Smooth muscle cell (in vitro differentiated cells): ENCODE measurements at regions not wholly inside any gene's neighbourhood (a gene's known extent, or its start where the extent isn't known, plus 50 kb on each side); places are given as distances from the start of the nearest gene placed in this dataset.

ENCODE experiments used
- DNase-seq: peaks from one replicate; lab custom pipeline; 2025; ENCODE audit not compliant: unreplicated experiment; lab: John Stamatoyannopoulos, UW
- H2AFZ ChIP-seq: fragments of 200-600 bp; sonication (generic); 2 replicates; pipeline ENCODE4 v1.6.0; 2016; ENCODE audit warnings: antibody characterized with exemption, low read depth, mild to moderate bottlenecking
- H3F3A ChIP-seq: fragments of 200-600 bp; sonication (generic); 2 replicates; pipeline ENCODE4 v1.6.0; 2017; ENCODE audit warnings: antibody characterized with exemption, low read depth
- H3K27ac ChIP-seq: fragments of 200-600 bp; sonication (generic); 2 replicates; pipeline ENCODE4 v1.5.1; 2016; ENCODE audit warnings: low read depth, mild to moderate bottlenecking
- H3K27me3 ChIP-seq: fragments of 200-600 bp; sonication (generic); 2 replicates; pipeline ENCODE4 v1.6.1; 2016; ENCODE audit warnings: low read depth, mild to moderate bottlenecking
- H3K36me3 ChIP-seq: fragments of 200-600 bp; sonication (generic); 2 replicates; pipeline ENCODE4 v1.5.1; 2016; ENCODE audit warnings: low read depth
- H3K4me1 ChIP-seq: fragments of 200-600 bp; sonication (generic); 2 replicates; pipeline ENCODE4 v1.5.1; 2016; ENCODE audit warnings: low read depth
- H3K4me2 ChIP-seq: fragments of 200-600 bp; sonication (generic); 2 replicates; pipeline ENCODE4 v1.6.0; 2016; ENCODE audit warnings: mild to moderate bottlenecking
- H3K4me3 ChIP-seq: fragments of 200-600 bp; sonication (generic); 2 replicates; pipeline ENCODE4 v1.5.1; 2016; ENCODE audit warnings: mild to moderate bottlenecking
- H3K79me2 ChIP-seq: fragments of 200-600 bp; sonication (generic); 2 replicates; pipeline ENCODE4 v1.6.0; 2016; ENCODE audit warnings: low read depth, mild to moderate bottlenecking
- H3K9ac ChIP-seq: fragments of 200-600 bp; sonication (generic); 2 replicates; pipeline ENCODE4 v1.6.0; 2016; ENCODE audit warnings: low read depth
- H3K9me3 ChIP-seq: fragments of 200-600 bp; sonication (generic); replicated peaks from 2 replicates; pipeline ENCODE4 v1.5.1; 2016; ENCODE audit warnings: low read depth
- H4K20me1 ChIP-seq: fragments of 200-600 bp; sonication (generic); 2 replicates; pipeline ENCODE4 v1.6.0; 2016; ENCODE audit warnings: low read depth
- CTCF ChIP-seq: fragments of 200-600 bp; sonication (generic); IDR thresholded peaks from 2 replicates; pipeline ENCODE4 v1.5.1; 2017; ENCODE audit warnings: borderline replicate concordance, mild to moderate bottlenecking, antibody characterized with exemption; ENCODE audit not compliant: insufficient read depth, poor library complexity, severe bottlenecking
- WGBS: methylation state at CpG from one replicate; pipeline ENCODE4 v1.1.7; 2016; ENCODE audit warnings: low lambda C conversion rate; 5-methylcytosine and 5-hydroxymethylcytosine counted together

GRCh38 chr3:8001712-8002111 lies 499.9 kb upstream of the LMCD1 start:
- Histone ChIP-seq H4K20me1 (no peaks in the 10 kb centered on the region), H3F3A (no peaks in the 10 kb centered on the region), H3K36me3 (no peaks in the 10 kb centered on the region), H3K9me3 (no peaks in the 10 kb centered on the region), H3K27ac (no peak overlapping the region), H2AFZ (no peak overlapping the region), H3K4me1 (peaks cover 4% of the 10 kb centered on the region), H3K27me3 (no peaks in the 10 kb centered on the region), H3K79me2 (no peaks in the 10 kb centered on the region), H3K9ac (no peak overlapping the region), H3K4me3 (no peak overlapping the region), H3K4me2 (no peak overlapping the region)
- 71% methylated on average over 6 of the region's 6 CpGs for WGBS
- DNase-seq, result no peak
- TF ChIP-seq CTCF, result no peak

- H3K27me3 ChIP-seq, result no peaks in the 10 kb centered on the region
- WGBS, result 94% methylated on average over 3 of the region's 3 CpGs
- no peak overlapping the region for H2AFZ ChIP-seq
- H3K4me3 ChIP-seq, result no peak overlapping the region
- H3K9me3 ChIP-seq, result no peaks in the 10 kb centered on the region
- H3K4me1 ChIP-seq, result no peaks in the 10 kb centered on the region
- H3F3A ChIP-seq, result no peaks in the 10 kb centered on the region
- no peak overlapping the region for H3K27ac ChIP-seq
- no peak overlapping the region for H3K4me2 ChIP-seq
- H3K79me2 ChIP-seq, result no peaks in the 10 kb centered on the region
- H3K36me3 ChIP-seq, result no peaks in the 10 kb centered on the region
- no peak overlapping the region for H3K9ac ChIP-seq
- DNase-seq, result no peak
- no peaks in the 10 kb centered on the region for H4K20me1 ChIP-seq
- no peak for TF ChIP-seq CTCF
Measured at GRCh38 chr3:8011902-8012301, 489.7 kb upstream of the LMCD1 start.

GRCh38 chr3:8020047-8020841 lies 481.4 kb upstream of the LMCD1 start:
- H3K27ac ChIP-seq, result no peak overlapping the region
- H3K4me1 ChIP-seq, result no peaks in the 10 kb centered on the region
- TF ChIP-seq CTCF, result no peak
- H3K9me3 ChIP-seq, result no peaks in the 10 kb centered on the region
- no peak overlapping the region for H2AFZ ChIP-seq
- no peaks in the 10 kb centered on the region for H4K20me1 ChIP-seq
- no peaks in the 10 kb centered on the region for H3K27me3 ChIP-seq
- no peaks in the 10 kb centered on the region for H3K36me3 ChIP-seq
- no peak overlapping the region for H3K9ac ChIP-seq
- 56% methylated on average over 7 of the region's 7 CpGs for WGBS
- H3K79me2 ChIP-seq, result no peaks in the 10 kb centered on the region
- H3K4me2 ChIP-seq, result no peak overlapping the region
- no peaks in the 10 kb centered on the region for H3F3A ChIP-seq
- H3K4me3 ChIP-seq, result no peak overlapping the region
- DNase-seq, result no peak

GRCh38 chr3:8027954-8028353 lies 473.7 kb upstream of the LMCD1 start:
- no peaks in the 10 kb centered on the region for H3K9me3 ChIP-seq
- no peak for TF ChIP-seq CTCF
- WGBS, result 90% methylated on average over 1 of the region's 1 CpG

More at GRCh38 chr3:8027954-8028353, 473.7 kb upstream of the LMCD1 start:
- no peaks in the 10 kb centered on the region for H3K79me2 ChIP-seq
- no peaks in the 10 kb centered on the region for H3K4me1 ChIP-seq
- H3K36me3 ChIP-seq, result no peaks in the 10 kb centered on the region
- H2AFZ ChIP-seq, result no peak overlapping the region
- no peaks in the 10 kb centered on the region for H3K27me3 ChIP-seq
- H3K9ac ChIP-seq, result no peak overlapping the region
- no peak overlapping the region for H3K4me2 ChIP-seq
- H3K4me3 ChIP-seq, result no peak overlapping the region
- no peaks in the 10 kb centered on the region for H4K20me1 ChIP-seq
- no peak overlapping the region for H3K27ac ChIP-seq
- no peak for DNase-seq
- H3F3A ChIP-seq, result no peaks in the 10 kb centered on the region
